HCT116 (cell line): ENCODE measurements at regions not wholly inside any gene's neighbourhood (a gene's known extent, or its start where the extent isn't known, plus 50 kb on each side); places are given as distances from the start of the nearest gene placed in this dataset.

Source experiments
- ATF3 ChIP-seq: IDR thresholded peaks from 2 replicates; pipeline ENCODE4 v1.6.1; 2012
- CTCF ChIP-seq, 3 experiments: fragments of 200-600 bp in 1 of 3; sonication (generic) in 1 of 3; IDR thresholded peaks in 2 of 3; conservative IDR thresholded peaks in 1 of 3; 2 replicates each; pipeline ENCODE4 v1.5.1; 2012 to 2017; ENCODE audit warnings: low read depth in 2 of 3, low read length in 2 of 3, antibody characterized with exemption in 1 of 3, borderline replicate concordance in 1 of 3, control low read depth in 1 of 3, mild to moderate bottlenecking in 1 of 3, mixed read lengths in 1 of 3, mixed run types in 1 of 3, moderate library complexity in 1 of 3; ENCODE audit not compliant: insufficient read depth in 1 of 3
- EZH2phosphoT487 ChIP-seq: fragments of 200-600 bp; IDR thresholded peaks from 2 replicates; pipeline ENCODE4 v1.6.1; 2018; ENCODE audit warnings: antibody characterized with exemption, borderline replicate concordance
- MAX ChIP-seq: IDR thresholded peaks from 2 replicates; pipeline ENCODE4 v1.6.1; 2012
- TCF7L2 ChIP-seq: IDR thresholded peaks from 2 replicates; pipeline ENCODE4 v1.7.0; 2011; ENCODE audit warnings: borderline replicate concordance, inconsistent platforms; ENCODE audit not compliant: insufficient read depth, insufficient read length; ENCODE audit errors: extremely low read depth

GRCh38 chr17:69945698-69946185 lies 129.3 kb upstream of the KCNJ16 start:
- TF ChIP-seq TCF7L2 (no peak), EZH2phosphoT487 (no peak), CTCF (IDR thresholded peaks at IDR 0.05 in 2 of 3, conservative IDR thresholded peaks at IDR 0.05 in 1 of 3; ENCODE audit: borderline replicate concordance in 1 of 3, insufficient read depth in 1 of 3, low read depth in 2 of 3, low read length in 2 of 3) (no peak), ATF3 (no peak), MAX (no peak)
